ENCODE measurements at regions not wholly inside any gene's neighbourhood (a gene's known extent, or its start where the extent isn't known, plus 50 kb on each side); places are given as distances from the start of the nearest gene placed in this dataset.
"Not testable (repeated sequence)": the region's sequence is repeated elsewhere in the genome, so short reads cannot be mapped to it uniquely, and the experiment has no call there.

DNA sequence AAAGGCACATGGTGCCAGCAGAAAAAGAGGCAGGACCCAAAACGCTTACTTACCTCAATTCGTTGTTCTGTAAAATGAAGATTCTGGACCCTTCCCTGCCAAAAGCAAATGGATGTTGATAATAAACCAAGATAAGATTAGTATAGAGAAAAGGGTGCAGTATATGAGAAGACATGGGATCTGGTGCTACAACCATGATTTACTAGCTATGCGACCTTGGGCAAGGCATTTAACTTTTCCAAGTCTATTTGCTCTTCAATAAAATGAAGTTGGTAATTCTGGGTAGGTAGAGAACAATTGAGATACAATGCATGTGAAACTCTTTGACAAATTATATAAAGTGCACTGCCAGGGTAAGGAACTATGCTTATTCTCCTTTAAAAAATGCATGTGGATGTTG lies 185.0 kb upstream of the IRF2BP2 start:
- TF ChIP-seq, protein P1, sequence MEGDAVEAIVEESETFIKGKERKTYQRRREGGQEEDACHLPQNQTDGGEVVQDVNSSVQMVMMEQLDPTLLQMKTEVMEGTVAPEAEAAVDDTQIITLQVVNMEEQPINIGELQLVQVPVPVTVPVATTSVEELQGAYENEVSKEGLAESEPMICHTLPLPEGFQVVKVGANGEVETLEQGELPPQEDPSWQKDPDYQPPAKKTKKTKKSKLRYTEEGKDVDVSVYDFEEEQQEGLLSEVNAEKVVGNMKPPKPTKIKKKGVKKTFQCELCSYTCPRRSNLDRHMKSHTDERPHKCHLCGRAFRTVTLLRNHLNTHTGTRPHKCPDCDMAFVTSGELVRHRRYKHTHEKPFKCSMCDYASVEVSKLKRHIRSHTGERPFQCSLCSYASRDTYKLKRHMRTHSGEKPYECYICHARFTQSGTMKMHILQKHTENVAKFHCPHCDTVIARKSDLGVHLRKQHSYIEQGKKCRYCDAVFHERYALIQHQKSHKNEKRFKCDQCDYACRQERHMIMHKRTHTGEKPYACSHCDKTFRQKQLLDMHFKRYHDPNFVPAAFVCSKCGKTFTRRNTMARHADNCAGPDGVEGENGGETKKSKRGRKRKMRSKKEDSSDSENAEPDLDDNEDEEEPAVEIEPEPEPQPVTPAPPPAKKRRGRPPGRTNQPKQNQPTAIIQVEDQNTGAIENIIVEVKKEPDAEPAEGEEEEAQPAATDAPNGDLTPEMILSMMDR (IDR thresholded peaks at IDR 0.05): not testable (repeated sequence)
- not testable (repeated sequence) for TF ChIP-seq POLR2AphosphoS5 (IDR thresholded peaks at IDR 0.05; ENCODE audit: low read depth, low read length); SIN3A (IDR thresholded peaks at IDR 0.05; ENCODE audit: borderline replicate concordance, insufficient read depth, low read depth, low read length)

Data from Panc1 (cell line).